HFFc6 (cell line): ENCODE measurements at regions not wholly inside any gene's neighbourhood (a gene's known extent, or its start where the extent isn't known, plus 50 kb on each side); places are given as distances from the start of the nearest gene placed in this dataset.
"Not testable (repeated sequence)": the region's sequence is repeated elsewhere in the genome, so short reads cannot be mapped to it uniquely, and the experiment has no call there.

Source experiments
- DNase-seq: peaks from one replicate; pipeline ENCODE4 v3.0.0-alpha.2; 2018
- H3K27ac Mint-ChIP-seq: 2 replicates; pipeline ENCODE4 v1.8.0; 2020; ENCODE audit warnings: mild to moderate bottlenecking, mixed read lengths
- H3K27me3 Mint-ChIP-seq: 2 replicates; pipeline ENCODE4 v1.8.0; 2021; ENCODE audit warnings: mild to moderate bottlenecking, moderate library complexity, mixed read lengths; ENCODE audit not compliant: insufficient read depth
- H3K36me3 Mint-ChIP-seq: 2 replicates; pipeline ENCODE4 v1.8.0; 2021; ENCODE audit warnings: low read depth, mixed read lengths
- H3K4me1 Mint-ChIP-seq: 2 replicates; pipeline ENCODE4 v1.8.0; 2020; ENCODE audit warnings: low read depth, mixed read lengths
- H3K4me3 Mint-ChIP-seq: 2 replicates; pipeline ENCODE4 v1.8.0; 2020; ENCODE audit warnings: mild to moderate bottlenecking, moderate library complexity, mixed read lengths
- H3K9me3 Mint-ChIP-seq: 2 replicates; pipeline ENCODE4 v1.8.0; 2020; ENCODE audit warnings: mild to moderate bottlenecking, mixed read lengths
- CTCF ChIP-seq: fragments of 200-600 bp; sonication (generic); IDR thresholded peaks from 2 replicates; pipeline ENCODE4 v1.5.0; 2021; ENCODE audit warnings: antibody characterized with exemption, mild to moderate bottlenecking

- Mint-ChIP-seq H3K27ac (no peak overlapping the region), H3K36me3 (no peaks in the 10 kb centered on the region), H3K27me3 (peaks cover 4% of the 10 kb centered on the region), H3K4me3 (no peak overlapping the region), H3K9me3 (no peaks in the 10 kb centered on the region), H3K4me1 (no peaks in the 10 kb centered on the region)
- DNase-seq: peak; percentile 3
- TF ChIP-seq CTCF: peak; percentile 66
These were observed 164.1 kb downstream of the ATP23 start for GRCh38 chr12:58105225-58106119.

- Mint-ChIP-seq H3K4me3 (no peak overlapping the region), H3K27ac (no peak overlapping the region), H3K27me3 (peaks cover 4% of the 10 kb centered on the region), H3K4me1 (no peaks in the 10 kb centered on the region), H3K9me3 (no peaks in the 10 kb centered on the region), H3K36me3 (no peaks in the 10 kb centered on the region)
- no peak for TF ChIP-seq CTCF
- no peak for DNase-seq
These were observed 164.8 kb downstream of the ATP23 start for GRCh38 chr12:58106195-58106594.

- no peak for TF ChIP-seq CTCF
- Mint-ChIP-seq H3K27me3 (peaks cover 4% of the 10 kb centered on the region), H3K4me1 (no peaks in the 10 kb centered on the region), H3K27ac (no peak overlapping the region), H3K36me3 (no peaks in the 10 kb centered on the region), H3K9me3 (no peaks in the 10 kb centered on the region), H3K4me3 (no peak overlapping the region)
- DNase-seq: no peak
These were observed 175.8 kb downstream of the ATP23 start for GRCh38 chr12:58117201-58117600.

GRCh38 chr12:58117667-58118066, 176.3 kb downstream of the ATP23 start:
- no peak for DNase-seq
- no peaks in the 10 kb centered on the region for H3K9me3 Mint-ChIP-seq
- H3K27me3 Mint-ChIP-seq: peaks cover 5% of the 10 kb centered on the region
- H3K4me3 Mint-ChIP-seq: no peak overlapping the region
- no peaks in the 10 kb centered on the region for H3K36me3 Mint-ChIP-seq
- no peak overlapping the region for H3K27ac Mint-ChIP-seq
- no peak for TF ChIP-seq CTCF
- H3K4me1 Mint-ChIP-seq: no peaks in the 10 kb centered on the region

GRCh38 chr12:58125761-58126160, 184.4 kb downstream of the ATP23 start:
- H3K27me3 Mint-ChIP-seq, DNase-seq, H3K4me3 Mint-ChIP-seq, H3K27ac Mint-ChIP-seq, H3K4me1 Mint-ChIP-seq, H3K9me3 Mint-ChIP-seq, H3K36me3 Mint-ChIP-seq: not testable (repeated sequence)

GRCh38 chr12:58131986-58132755, 190.8 kb downstream of the ATP23 start:
- no peaks in the 10 kb centered on the region for H3K9me3 Mint-ChIP-seq
- H3K4me3 Mint-ChIP-seq: no peak overlapping the region
- H3K27me3 Mint-ChIP-seq: no peaks in the 10 kb centered on the region; the same call in 1 of the 2 replicates
- DNase-seq: no peak
- H3K36me3 Mint-ChIP-seq: no peaks in the 10 kb centered on the region
- no peak for TF ChIP-seq CTCF
- no peak overlapping the region for H3K27ac Mint-ChIP-seq
- H3K4me1 Mint-ChIP-seq: no peaks in the 10 kb centered on the region
